ENCODE measurements at regions not wholly inside any gene's neighbourhood (a gene's known extent, or its start where the extent isn't known, plus 50 kb on each side); places are given as distances from the start of the nearest gene placed in this dataset.

- DNase-seq (ENCODE audit: low spot score in 2 of 2) (no peak), FAIRE-seq (no peak)
These were observed 630.7 kb upstream of the ZNF608 start for GRCh38 chr5:125377141-125377540.

GRCh38 chr5:125381290-125381689, 634.9 kb upstream of the ZNF608 start:
- FAIRE-seq (no peak), DNase-seq (ENCODE audit: low spot score in 2 of 2) (no peak)

- DNase-seq (ENCODE audit: low spot score in 2 of 2) = no peak
These were observed 637.6 kb upstream of the ZNF608 start for GRCh38 chr5:125384071-125384470.

GRCh38 chr5:125390326-125390725, 643.9 kb upstream of the ZNF608 start:
- FAIRE-seq (no peak), DNase-seq (ENCODE audit: low spot score in 2 of 2) (no peak)

More at GRCh38 chr5:125384071-125384470, 637.6 kb upstream of the ZNF608 start:
- FAIRE-seq = no peak

- DNase-seq (ENCODE audit: low spot score in 2 of 2) (no peak), FAIRE-seq (no peak)
These were observed 646.9 kb upstream of the ZNF608 start for GRCh38 chr5:125393221-125393815.

- no peak for DNase-seq (ENCODE audit: low spot score in 2 of 2)
- no peak for FAIRE-seq
These were observed 648.3 kb upstream of the ZNF608 start for GRCh38 chr5:125394661-125395280.

- FAIRE-seq (no peak), DNase-seq (ENCODE audit: low spot score in 2 of 2) (no peak)
These were observed 650.0 kb upstream of the ZNF608 start for GRCh38 chr5:125396462-125396861.

- FAIRE-seq (no peak), DNase-seq (ENCODE audit: low spot score in 2 of 2) (no peak)
These were observed 652.0 kb upstream of the ZNF608 start for GRCh38 chr5:125398466-125398865.

GRCh38 chr5:125399885-125400284, 653.4 kb upstream of the ZNF608 start:
- DNase-seq (ENCODE audit: low spot score in 2 of 2) = no peak
- FAIRE-seq = no peak

GRCh38 chr5:125401724-125402622, 655.5 kb upstream of the ZNF608 start:
- FAIRE-seq (no peak), DNase-seq (ENCODE audit: low spot score in 2 of 2) (no peak)

- DNase-seq (ENCODE audit: low spot score in 2 of 2) (no peak), FAIRE-seq (no peak)
These were observed 656.3 kb upstream of the ZNF608 start for GRCh38 chr5:125402787-125403186.

GRCh38 chr5:125404056-125404455, 657.6 kb upstream of the ZNF608 start:
- DNase-seq (ENCODE audit: low spot score in 2 of 2) (no peak), FAIRE-seq (no peak)

- FAIRE-seq (no peak), DNase-seq (ENCODE audit: low spot score in 2 of 2) (no peak)
These were observed 662.2 kb upstream of the ZNF608 start for GRCh38 chr5:125408448-125409233.

- no peak for FAIRE-seq
- no peak for DNase-seq (ENCODE audit: low spot score in 2 of 2)
These were observed 662.9 kb upstream of the ZNF608 start for GRCh38 chr5:125409234-125409860.

- FAIRE-seq (no peak), DNase-seq (ENCODE audit: low spot score in 2 of 2) (no peak)
These were observed 663.6 kb upstream of the ZNF608 start for GRCh38 chr5:125409861-125410536.

GRCh38 chr5:125410537-125411070, 664.2 kb upstream of the ZNF608 start:
- DNase-seq (ENCODE audit: low spot score in 2 of 2) = no peak
- no peak for FAIRE-seq

- DNase-seq (ENCODE audit: low spot score in 2 of 2) = no peak
These were observed 664.8 kb upstream of the ZNF608 start for GRCh38 chr5:125411071-125411743.

GRCh38 chr5:125411744-125412560, 665.5 kb upstream of the ZNF608 start:
- FAIRE-seq (no peak), DNase-seq (ENCODE audit: low spot score in 2 of 2) (no peak)

More at GRCh38 chr5:125411071-125411743, 664.8 kb upstream of the ZNF608 start:
- no peak for FAIRE-seq

Measured in frontal cortex (tissue), 3 donors.